A172 (cell line): ENCODE measurements at regions not wholly inside any gene's neighbourhood (a gene's known extent, or its start where the extent isn't known, plus 50 kb on each side); places are given as distances from the start of the nearest gene placed in this dataset.
A peak's percentile ranks its signal among the peaks of the same experiment; 100 is the strongest.

ENCODE experiments used
- DNase-seq: peaks from one replicate; pipeline ENCODE4 v3.0.0-alpha.2; 2015; ENCODE audit warnings: low spot score

DNA sequence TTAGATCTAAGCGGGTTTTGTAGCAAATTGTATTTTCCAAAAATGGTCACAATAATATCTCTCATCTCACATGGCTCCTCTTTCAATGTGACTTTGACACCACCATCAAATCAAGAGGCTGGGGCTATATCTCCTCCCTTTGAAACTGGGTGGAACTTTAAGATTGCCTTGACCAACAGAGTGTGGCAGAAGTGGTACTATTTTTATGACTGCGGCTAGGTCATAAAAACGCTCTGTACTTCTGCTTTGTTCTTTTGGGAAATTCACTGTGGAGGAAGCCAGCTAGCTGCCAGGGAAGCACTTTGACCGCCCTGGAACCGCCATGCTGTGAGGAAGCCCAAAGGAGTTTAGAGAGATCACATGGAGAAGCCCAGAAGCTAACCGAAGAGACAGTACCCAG lies 50.7 kb upstream of the ACOT11 start:
- DNase-seq, result no peak

DNA sequence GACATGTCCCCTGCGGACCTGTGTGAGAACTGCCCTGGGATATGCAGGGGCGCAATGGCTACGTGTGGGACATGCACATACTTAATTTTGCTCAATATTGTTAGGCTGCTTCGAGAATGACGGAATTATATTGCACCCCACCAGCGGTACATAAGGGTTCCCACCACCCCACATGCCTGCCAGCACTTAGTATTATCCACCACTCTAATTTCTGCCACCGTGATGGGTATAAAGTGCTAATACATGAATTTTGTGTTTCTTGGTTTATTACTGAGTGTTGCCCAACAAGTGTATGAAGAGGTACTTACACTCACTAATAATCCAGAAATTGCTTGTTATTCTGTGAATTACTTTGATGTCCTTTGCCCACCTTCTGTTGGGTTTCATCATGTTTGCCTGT lies 52.1 kb upstream of the ACOT11 start:
- DNase-seq, result no peak

DNA sequence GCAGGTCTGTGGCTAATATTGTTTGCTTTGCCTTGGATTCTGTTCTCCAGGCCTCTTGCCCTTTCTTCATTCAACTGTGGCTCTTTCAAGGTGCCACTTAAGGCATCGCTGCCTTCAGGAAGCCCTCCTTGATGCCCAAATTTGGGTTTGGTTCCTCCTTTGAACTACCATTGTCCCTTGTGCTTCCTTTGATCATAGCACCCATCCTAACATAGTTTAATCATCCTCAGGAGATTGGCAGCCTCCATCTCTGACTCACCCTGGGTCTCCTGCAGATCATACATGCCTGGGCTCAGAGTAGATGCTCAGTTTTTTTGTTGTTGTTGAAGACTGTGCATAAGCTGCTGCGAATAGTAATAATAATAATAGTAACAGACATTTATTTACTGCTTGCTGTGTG lies 54.4 kb upstream of the ACOT11 start:
- no peak for DNase-seq

DNA sequence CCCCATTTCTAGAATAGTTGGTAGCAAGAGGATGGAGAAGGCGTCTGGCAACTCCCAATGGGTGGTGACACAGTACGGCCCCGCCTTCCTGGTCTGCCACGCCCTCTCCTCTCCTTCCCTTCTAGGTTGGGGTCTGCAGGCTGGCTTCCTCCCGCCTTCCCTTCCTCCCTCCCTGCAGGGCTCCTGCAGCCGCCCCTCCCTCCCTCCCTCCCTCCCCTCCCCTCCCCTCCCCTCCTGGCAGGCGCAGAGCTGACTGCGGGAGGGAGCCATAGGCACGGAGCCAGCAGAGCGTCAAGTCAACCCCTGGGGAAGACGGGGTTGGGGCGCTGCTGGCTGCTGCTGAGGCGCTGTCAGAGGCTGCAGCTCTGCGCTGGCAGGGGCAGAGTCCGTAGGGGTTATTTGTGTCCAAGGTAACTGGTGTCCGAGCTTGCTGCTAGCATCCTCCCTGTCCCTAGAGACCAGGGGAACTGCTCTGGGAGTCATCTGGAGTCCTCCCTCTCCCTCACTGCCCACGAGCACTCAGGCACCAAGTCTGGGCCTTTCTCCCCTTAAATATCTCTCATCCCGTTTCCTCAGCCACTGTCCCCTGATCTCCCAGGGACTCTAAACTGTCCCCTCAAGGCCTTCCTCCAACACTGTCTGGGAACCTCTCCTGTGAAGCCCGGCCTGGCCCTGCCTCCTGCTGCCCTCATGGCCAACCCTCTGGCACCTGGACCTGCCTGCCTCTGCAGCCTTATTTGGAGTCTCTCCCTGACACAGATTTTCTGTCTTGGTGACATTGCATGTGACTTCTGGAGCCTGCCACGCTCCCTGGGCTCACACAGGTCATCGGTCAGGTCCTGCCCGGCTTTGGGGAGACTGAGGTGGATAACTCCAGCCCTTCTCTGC lies 57.4 kb upstream of the ACOT11 start:
- DNase-seq, result no peak

DNA sequence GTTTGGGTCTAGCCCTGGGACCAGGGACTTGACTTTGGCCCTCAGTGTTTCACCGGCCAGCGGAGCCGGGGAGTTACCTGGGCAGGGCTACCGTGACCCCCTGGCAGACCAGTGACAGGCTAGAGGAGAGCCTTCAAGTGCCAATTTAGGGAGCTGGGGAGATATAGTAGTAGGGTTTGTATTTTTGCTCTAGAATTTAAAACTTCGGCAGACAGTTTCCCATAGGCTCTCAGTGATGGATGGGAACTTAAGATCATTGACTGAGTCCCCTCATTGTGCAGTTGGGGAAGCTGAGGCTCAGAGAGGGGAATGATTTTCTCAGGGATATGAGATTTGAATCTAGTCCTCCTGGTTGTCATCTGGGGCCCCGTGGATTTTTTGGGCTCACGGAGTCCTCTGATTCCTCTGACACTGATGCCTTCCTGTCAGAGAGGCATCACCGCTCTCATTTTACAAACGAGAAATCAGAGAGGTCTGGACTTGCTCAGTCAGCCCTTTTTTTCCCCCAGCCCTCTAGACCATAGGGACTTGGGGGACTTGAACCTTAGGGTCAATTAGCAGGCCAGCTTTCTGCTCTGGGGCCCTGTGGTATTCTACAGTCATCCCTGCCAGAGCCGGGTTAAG lies 58.3 kb upstream of the ACOT11 start:
- DNase-seq, result no peak

DNA sequence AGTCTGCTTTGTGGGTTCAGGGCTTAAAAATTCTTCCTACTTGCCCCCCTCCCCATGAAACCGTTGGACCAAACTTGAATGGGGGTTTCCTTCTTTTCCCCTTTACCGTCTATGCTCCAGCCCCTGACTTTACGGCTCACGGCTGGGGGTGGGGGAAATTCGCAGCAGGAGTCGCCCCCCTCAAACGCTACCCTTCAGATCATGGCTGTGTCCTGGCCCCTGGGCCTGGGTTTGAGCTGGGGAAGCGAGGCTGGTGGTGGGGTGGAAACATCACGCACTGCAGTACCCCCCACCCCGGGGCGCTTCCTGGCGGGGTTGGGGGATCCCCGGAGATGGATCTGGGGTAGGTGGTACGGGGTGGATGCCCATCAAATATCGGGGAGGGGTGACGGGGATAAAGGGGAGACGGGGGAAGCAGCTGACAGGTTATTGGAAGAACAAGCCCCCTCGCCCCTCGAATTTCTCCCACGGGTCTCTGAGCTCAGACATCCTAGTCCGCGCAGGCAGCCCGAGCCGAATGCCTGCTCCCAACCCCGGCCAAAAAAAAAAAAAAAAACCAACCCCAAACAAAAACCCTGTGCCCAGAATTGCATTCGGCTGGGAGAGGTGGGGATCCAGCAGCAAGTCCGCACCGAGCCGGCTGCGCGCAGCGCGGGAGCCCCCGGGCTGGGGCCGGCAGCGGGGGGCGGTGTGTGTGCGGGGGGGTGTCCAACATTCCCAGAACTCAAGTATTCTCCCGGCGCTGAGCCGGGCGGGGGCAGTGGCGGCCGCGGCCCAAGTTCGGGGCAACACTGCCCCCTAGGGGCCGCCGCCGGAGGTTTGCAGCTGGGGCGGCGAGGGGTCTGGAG lies 59.0 kb upstream of the ACOT11 start:
- DNase-seq, result peak; percentile 36

DNA sequence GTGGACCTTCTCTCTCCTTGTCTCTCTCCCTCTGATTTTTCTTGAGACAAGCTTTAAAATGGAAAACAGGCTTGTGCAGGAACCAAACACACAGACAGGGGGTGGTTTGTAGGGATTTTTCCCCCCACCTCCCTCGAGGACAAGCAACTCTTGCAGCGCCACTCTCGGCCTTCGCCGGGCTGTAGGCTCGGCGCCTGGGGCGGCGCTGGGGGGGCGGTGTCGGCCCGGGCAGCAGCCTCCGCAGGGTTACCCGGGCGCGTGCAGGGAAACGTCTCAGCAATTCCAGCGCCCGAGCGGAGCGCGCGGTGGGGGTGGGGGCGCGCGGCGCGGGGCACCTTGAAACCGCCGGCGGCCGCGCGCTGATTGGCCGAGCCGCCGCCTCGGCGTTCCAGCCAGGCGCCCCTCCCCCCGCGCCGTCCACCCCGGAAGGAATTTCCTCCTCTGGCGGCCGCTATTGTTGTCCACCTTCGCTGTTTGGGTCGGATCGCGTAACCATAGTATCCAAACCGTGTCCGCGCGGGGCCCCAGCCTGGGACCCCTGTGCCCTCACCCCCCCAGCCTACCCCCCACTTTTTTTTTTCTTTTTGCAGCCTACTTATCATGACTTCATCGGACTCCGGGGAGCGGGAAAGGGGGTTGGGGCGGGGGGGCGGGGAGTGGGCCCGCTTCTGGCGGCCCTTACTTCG lies 59.8 kb upstream of the ACOT11 start:
- DNase-seq, result peak; percentile 79

DNA sequence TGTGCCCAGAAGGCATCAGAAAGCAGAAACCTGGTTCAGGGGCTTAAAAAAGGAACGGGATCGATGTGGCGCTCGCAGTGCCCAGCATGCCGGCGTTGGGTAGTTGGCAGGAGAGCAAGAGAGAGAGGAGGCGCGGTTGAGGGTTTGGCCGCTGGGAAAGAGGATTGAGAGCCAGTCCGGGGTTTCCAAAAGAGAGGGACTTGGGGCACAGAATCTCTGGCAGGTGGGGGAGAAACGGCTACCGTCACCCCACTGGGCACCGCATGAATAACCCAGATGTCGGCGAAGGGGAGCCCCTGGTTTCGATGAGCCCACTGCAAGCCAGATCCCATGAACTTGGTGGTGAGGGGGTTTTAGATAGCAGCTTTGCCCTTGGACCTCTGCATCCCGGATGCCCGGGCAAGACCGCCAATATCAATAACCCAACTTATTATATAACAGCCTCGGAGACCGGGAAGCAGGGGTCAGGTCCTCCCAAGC lies 60.4 kb upstream of the ACOT11 start:
- no peak for DNase-seq

DNA sequence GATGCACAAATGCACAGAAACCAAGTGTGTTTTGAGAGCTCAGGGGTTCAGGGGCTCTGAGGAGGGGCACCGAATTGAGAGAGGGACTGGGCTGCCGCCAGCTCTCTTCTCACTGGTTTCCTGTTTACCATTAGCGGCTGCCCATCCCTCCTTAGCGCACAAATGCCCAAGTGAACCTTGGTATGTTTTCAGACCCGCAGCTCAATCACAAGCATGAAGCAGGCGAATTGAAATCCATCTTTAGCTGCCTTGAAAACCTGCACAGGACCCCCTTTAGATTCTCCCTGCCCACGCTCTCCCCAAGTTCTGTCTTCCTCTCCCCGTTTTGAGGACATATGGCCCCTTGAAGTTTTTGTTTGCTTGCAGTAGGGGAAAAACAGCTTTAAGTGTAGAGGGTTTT lies 61.1 kb upstream of the ACOT11 start:
- no peak for DNase-seq

DNA sequence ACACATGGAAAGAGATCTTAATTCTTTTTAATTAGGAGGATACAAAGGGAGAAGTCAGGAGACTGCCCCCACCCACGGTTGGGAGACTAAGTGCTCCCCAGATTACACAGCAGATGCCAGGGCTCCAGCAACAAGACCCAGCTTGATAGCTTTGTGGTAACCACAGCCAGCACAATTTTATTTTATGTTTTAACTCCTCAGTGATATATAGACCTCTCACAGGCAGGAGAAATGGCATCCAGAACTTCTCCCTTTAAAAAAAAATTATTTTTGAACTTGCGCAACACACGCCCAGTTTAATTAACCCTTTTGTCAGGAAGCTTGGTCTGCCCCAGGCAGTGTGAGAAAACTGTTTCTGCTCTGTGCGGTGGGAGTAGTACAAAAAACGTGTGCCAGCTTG lies 62.6 kb upstream of the ACOT11 start:
- no peak for DNase-seq

DNA sequence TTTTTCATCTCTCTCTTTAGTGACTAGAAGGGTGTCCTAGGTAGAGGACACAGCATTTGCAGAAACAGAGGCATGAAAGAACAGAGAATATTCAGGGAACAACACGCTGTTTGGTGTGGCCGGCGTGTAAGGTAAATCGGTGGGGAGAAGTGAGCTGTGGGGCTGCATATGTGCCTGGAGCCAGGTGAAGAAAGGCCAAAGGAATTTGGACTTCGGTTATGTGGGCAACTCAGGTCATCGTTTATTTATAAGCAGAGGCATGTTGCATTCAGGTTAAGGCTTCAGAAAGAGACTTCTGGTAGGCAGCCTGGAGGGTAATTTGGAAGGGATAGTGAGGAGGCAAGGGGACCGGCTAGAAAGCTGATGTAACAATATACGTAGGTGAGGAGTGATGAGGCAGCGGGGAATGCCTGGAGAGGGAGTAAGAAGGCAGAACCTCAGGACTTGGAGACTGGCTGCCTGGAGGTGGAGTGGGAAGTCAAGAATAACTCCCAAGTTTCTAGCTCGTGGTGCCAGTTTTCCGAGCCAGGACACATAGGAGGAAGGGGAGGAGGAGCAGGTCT lies 64.1 kb upstream of the ACOT11 start:
- no peak for DNase-seq

DNA sequence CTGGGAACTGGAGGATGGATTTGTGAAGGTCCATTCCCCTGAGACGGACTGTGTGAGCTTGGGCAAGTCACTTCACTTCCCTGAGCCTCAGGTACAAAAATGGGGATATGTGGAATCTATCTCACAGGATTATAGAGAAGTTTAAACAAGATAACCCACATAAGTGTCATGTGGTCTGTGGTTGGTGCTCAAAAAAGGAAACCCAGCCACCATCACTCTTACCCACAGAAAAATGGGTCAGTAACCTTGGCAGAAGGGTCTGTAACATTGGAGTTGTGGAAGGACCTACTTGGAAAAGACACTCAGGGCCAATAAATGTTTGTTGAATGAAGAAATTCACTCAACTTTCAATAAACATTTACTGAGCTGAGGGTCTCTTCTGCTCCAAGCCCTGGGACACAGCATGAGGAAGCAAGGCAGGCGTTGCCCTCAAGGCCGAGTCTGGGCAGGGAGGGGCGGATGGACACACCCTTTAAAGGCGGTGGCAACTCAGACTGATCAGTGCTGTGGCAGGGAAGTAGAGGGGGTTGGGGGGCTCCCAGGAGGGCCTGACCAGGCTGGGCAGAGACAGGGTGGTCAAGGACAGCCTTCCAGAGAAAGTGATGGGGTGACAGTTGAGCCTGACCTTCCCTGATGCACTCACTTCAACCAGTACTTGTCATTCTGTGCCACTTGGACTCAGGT lies 66.7 kb upstream of the ACOT11 start:
- DNase-seq, result no peak

DNA sequence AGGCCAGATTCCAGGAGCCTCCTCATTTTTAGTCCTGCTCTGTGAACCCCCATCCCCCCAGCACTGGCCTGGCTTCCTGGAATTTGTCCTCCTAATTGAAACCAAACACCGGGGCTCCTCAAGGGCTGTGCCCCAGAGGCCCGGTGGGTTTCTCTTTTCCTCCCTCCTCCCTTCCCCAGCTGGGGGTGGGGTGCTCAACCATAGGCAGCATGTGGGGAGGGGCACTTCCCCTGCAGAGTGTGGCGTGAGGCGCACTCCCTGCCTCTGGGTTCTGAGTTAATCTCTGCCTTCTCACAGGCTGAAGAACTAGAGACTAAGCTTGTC lies 67.5 kb upstream of the ACOT11 start:
- no peak for DNase-seq

DNA sequence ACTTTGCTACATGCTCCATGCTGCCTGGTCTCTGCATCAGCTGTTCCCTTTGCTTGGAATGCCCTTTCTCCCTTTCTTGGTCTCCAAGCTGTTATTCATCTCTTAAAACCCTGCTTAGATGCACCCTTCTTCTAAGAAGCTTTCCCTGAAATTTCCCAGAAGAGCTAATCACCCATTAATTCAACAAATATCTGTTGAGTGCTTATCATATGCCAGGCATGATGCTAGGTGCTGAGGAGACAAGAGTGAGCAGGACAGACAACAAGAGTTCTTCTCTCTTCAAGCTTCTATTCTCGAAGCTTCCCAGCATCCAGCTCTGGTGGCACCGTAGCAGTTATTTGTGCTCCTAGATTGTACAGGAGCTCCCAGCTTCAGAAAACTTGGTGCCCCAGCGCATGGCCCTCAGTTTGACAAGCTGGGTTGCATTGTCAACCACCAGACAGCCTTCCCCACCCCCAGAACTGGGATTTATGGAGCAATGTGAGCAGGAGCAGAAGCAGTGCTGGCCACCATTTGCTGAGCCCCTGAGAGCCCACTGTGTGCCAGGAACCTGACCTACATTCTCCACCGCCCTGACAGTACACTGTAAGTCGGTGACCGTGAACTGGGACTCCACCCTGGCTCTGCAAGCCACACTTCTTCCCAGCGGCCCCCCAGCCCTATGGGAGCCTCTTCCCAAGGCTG lies 68.0 kb upstream of the ACOT11 start:
- DNase-seq, result no peak

DNA sequence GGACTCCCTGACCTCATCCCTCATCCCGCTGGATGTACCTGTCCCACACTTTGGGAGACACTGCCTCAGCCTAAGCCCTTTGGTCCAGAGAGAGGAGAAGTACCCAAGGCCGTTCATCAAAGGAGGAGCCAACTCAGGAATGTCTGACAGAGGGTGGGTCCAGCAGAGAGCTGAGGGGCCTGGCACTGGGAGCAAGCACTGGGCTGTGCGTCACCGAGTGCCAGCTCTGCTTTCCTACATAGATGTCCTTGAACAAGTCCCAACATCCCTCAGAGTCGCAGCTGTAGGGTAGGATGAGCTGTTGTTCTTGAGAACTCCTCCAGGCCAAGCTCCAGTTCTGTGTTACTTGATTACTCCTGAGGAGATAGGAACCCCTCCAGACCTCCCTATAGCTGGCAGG lies 68.8 kb upstream of the ACOT11 start:
- no peak for DNase-seq

DNA sequence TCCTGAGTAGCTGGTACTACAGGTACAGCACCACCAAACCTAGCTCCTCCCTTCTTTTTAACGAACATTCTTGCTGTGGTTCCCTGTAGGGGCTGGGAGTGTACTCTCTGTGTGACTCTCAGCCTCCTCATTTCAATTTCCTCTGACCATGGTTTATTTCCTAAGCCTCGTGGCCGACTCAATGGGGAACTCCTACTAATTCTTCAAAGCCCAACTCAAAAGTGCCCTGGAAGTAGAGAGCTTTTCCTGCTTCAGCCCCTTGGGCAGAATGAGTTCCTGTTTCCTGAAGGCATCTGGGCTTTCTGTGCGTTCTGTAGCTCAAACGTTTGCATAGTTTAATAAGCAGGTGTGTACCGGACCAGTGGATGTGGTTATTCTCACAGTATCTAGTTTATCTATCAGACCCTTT lies 70.9 kb upstream of the ACOT11 start:
- DNase-seq, result no peak

DNA sequence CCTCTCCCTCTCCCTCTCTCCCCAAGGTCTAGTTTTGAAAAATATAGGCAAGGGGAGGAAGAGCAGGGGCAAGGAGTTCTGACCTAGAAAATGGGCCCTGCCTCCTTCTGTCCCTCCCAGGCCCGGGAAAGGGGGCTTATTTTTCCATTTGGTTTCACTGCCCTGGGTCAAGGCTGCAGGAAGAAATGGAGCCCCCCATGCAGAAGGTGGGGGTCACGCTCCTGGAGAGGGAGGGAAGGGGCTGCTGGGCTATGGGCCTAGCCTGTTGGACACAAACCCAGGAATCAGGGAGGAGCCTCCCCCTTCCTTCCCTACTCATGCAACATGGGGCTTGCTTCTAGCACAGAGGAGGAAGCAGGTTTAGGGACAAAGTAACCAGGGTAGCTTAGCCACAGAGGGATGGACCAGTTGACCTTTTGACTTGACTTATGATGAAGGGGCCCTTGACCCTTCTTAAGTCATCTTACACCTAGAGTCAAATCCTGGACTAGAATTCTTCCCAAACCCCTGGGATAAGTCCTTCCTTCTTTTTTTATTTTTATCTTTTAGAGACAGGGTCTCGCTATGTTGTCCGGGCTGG lies 70.4 kb upstream of the SSBP3 start:
- DNase-seq, result no peak

DNA sequence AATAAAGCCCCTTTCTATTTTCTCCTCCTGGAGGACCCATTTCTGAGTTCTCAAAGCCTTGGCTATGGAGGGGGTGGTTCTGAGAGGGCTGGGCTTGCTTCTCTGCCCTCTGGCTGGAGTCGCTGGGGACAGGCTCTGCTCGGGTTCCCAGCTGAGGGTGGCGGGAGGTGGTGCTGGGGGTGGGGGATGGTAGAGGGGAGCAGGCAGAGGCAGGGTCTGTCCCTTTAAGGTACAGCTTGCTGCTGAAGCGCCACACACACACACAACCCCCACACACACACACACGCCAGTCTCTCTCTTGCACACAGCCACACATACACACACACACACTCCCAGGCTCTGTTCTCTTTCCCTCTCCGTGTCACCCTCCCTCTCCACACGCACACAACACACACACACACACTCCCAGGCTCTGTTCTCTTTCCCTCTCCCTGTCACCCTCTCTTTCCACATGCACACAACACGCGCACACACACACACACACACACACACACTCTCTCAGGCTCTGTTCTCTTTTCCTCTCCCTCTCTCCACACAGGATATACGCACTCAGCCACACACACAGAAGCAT lies 69.8 kb upstream of the SSBP3 start:
- DNase-seq, result no peak

DNA sequence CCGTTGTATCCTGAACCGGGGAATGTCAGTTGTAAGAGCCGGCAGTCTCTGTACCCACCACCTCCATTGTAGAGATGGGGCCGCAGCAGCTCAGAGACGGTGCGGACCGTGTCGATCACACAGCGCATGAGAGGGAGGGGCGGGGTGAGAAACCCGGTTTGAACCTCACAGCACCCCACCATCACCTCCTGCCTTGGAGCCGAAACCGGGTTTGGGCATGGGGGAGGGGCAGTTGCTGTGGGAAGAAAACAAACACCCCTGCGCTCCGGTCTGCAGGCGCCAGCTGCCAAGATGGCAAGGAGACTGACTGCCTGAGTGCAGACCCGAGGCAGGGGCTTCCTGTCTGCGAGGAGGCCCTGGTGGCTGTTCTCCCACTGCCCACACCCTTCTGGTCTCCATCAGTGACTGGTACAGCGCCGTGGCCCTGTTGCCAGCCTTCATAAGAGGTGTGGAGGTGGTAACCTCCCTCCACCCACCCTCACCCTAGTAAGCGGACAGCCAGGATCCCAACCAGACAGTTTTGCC lies 69.2 kb upstream of the SSBP3 start:
- DNase-seq, result no peak
